ENCODE measurements at regions not wholly inside any gene's neighbourhood (a gene's known extent, or its start where the extent isn't known, plus 50 kb on each side); places are given as distances from the start of the nearest gene placed in this dataset.

DNA sequence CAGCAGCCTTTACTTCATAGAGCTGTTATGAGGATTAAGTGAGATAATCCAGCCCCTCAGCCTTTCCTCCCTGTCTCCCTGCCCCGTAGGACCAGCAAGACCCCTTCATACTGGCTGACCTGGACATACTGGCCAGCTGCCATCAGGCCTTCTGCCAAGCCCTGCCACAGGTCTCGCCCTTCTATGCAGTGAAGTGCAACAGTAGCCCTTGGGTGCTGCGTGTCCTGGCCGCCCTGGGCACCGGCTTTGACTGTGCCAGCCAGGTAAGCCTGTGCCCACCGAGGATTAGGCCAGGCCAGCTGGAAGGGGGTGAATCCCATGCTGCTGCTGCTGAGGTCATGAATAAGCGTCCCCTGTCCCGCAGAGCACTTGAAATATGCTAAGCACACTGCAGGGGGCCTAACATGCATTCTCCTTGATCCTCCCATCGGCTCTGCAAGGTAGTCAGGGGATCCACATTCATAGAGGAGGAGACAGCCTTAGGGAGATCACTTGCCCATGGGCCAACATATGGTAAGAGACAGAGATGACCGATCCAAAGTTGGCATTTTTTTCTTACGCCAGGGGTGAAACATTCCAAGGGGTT is 73.3 kb upstream of the TINAGL1 start:
- no peak for TF ChIP-seq EZH2 (optimal IDR thresholded peaks at IDR 0.05; ENCODE audit: low read depth, low read length)
- TF ChIP-seq CTCF (IDR thresholded peaks at IDR 0.05; ENCODE audit: low read length) = no peak
- no peak for TF ChIP-seq EZH2phosphoT487 (IDR thresholded peaks at IDR 0.05; ENCODE audit: low read length)
